ENCODE measurements at regions not wholly inside any gene's neighbourhood (a gene's known extent, or its start where the extent isn't known, plus 50 kb on each side); places are given as distances from the start of the nearest gene placed in this dataset.

DNA sequence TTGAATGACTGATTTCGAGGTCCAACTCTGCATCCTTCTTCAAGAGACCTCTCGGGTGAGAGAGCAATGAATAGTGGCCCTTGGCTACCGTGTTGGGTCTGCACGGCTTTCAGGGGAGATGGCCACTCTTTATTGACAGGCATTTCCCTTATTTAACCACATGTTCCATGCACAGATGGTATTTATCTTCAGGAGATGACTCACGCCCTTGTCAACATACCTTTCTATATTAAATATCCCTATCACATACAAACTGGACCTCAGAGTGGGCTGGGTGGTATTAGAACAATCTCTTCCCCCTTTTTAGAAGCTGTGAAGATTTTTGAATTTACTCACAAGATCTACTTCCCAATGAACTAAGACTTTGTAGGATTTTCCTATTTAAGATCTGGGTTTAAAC is 109.6 kb upstream of the CDC42EP3 start:
- no peaks in the 10 kb centered on the region for H3K27me3 ChIP-seq (replicated peaks; ENCODE audit: insufficient read depth, low read depth, low read length, poor library complexity)
- no peaks in the 10 kb centered on the region for H3K4me1 ChIP-seq (ENCODE audit: insufficient read depth, low read length, poor library complexity, severe bottlenecking)
- no peak for TF ChIP-seq EZH2 (IDR thresholded peaks at IDR 0.05; ENCODE audit: borderline replicate concordance, low read depth, low read length, poor library complexity, severe bottlenecking)
- TF ChIP-seq, protein P1, sequence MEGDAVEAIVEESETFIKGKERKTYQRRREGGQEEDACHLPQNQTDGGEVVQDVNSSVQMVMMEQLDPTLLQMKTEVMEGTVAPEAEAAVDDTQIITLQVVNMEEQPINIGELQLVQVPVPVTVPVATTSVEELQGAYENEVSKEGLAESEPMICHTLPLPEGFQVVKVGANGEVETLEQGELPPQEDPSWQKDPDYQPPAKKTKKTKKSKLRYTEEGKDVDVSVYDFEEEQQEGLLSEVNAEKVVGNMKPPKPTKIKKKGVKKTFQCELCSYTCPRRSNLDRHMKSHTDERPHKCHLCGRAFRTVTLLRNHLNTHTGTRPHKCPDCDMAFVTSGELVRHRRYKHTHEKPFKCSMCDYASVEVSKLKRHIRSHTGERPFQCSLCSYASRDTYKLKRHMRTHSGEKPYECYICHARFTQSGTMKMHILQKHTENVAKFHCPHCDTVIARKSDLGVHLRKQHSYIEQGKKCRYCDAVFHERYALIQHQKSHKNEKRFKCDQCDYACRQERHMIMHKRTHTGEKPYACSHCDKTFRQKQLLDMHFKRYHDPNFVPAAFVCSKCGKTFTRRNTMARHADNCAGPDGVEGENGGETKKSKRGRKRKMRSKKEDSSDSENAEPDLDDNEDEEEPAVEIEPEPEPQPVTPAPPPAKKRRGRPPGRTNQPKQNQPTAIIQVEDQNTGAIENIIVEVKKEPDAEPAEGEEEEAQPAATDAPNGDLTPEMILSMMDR (conservative IDR thresholded peaks at IDR 0.05; ENCODE audit: low read depth, low read length) = no peak
- no peak overlapping the region for H3K4me3 ChIP-seq (ENCODE audit: low read depth, low read length, poor library complexity, severe bottlenecking)
- no TSS peak for BruUV-seq (replicated peaks)
- intact Hi-C loops (cut with micrococcal nuclease; ENCODE audit: unreplicated experiment) = no loop called here
- ChIA-PET POLR2A (ENCODE audit: low non-redundant PET) (no interaction called here), CTCF (no interaction called here)
- no peaks in the 10 kb centered on the region for H3K9me3 ChIP-seq (ENCODE audit: low read depth, low read length, poor library complexity, severe bottlenecking)
- DNase-seq (ENCODE audit: low spot score) = no peak
- no peak overlapping the region for H3K27ac ChIP-seq (ENCODE audit: low read depth, low read length, poor library complexity, severe bottlenecking)
- no peaks in the 10 kb centered on the region for H3K36me3 ChIP-seq (ENCODE audit: insufficient read depth, low read length, poor library complexity, severe bottlenecking)

DNA sequence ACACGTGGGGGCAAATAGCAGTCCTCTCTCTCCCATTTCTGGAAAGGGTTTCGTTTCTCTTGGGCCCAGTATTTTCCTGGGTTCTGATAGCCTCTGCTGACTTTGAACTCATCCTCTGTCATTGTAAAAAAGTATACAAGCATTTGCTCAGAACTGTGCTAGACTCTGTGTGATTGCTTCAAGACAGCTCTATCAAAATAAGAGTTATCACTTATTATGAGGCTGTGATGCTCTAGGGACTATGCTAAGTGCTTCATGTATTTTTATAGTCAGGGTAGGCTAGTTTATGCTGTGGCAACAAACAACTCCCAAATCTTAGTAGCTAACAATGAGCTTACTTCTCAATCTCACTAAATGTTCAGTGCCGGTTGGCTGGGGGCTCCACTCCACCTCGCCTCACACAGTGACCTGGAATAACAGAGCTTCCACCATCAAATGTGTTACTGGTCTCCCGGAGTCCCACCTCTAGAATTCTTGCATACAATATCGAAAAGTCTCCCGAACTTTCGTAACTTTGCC is 110.8 kb upstream of the CDC42EP3 start:
- H3K9me3 ChIP-seq (ENCODE audit: low read depth, low read length, poor library complexity, severe bottlenecking) = no peaks in the 10 kb centered on the region
- no peaks in the 10 kb centered on the region for H3K36me3 ChIP-seq (ENCODE audit: insufficient read depth, low read length, poor library complexity, severe bottlenecking)
- intact Hi-C loops (cut with micrococcal nuclease; ENCODE audit: unreplicated experiment) = no loop called here
- H3K4me3 ChIP-seq (ENCODE audit: low read depth, low read length, poor library complexity, severe bottlenecking) = no peak overlapping the region
- ChIA-PET CTCF (no interaction called here), POLR2A (ENCODE audit: low non-redundant PET) (no interaction called here)
- no peaks in the 10 kb centered on the region for H3K27me3 ChIP-seq (replicated peaks; ENCODE audit: insufficient read depth, low read depth, low read length, poor library complexity)
- no peak for DNase-seq (ENCODE audit: low spot score)
- BruUV-seq (replicated peaks) = no TSS peak
- H3K4me1 ChIP-seq (ENCODE audit: insufficient read depth, low read length, poor library complexity, severe bottlenecking) = no peaks in the 10 kb centered on the region
- no peak overlapping the region for H3K27ac ChIP-seq (ENCODE audit: low read depth, low read length, poor library complexity, severe bottlenecking)
- no peak for TF ChIP-seq EZH2 (IDR thresholded peaks at IDR 0.05; ENCODE audit: borderline replicate concordance, low read depth, low read length, poor library complexity, severe bottlenecking)
- TF ChIP-seq, protein P1 (conservative IDR thresholded peaks at IDR 0.05; ENCODE audit: low read depth, low read length) = no peak

DNA sequence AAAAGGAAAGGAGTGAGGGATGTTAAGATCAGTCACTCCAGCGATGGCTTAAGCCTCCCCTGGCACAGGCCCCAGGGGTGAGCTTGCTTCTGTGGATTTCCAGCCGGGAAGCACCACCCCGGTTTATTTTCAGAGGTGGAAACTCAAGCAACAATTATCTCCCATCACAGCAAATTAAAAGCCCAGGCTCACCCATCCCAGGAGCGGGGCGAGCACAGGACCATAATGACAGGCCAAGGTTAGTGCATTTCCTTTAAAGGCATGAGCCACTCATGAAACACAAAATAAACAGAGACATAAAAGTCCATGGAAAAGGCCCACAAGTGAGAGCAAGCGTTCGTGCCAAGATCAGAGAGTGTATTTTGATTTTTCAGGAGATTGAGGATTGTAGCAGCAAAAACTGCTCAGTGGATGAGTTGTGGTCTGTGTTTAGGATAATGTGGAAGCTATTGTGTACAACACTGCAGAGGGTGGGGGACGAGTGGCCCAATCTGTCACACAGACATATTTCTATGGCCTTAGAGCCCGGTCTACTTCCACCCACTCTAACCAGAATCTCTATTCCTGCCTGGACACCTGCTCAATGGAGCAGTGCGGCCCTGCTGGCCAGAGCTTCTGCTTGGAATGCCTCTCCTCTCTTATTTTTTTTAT is 111.4 kb upstream of the CDC42EP3 start:
- no peak for DNase-seq (ENCODE audit: low spot score)
- Histone ChIP-seq H3K9me3 (ENCODE audit: low read depth, low read length, poor library complexity, severe bottlenecking) (no peaks in the 10 kb centered on the region), H3K27me3 (replicated peaks; ENCODE audit: insufficient read depth, low read depth, low read length, poor library complexity) (no peaks in the 10 kb centered on the region), H3K4me1 (ENCODE audit: insufficient read depth, low read length, poor library complexity, severe bottlenecking) (no peaks in the 10 kb centered on the region), H3K36me3 (ENCODE audit: insufficient read depth, low read length, poor library complexity, severe bottlenecking) (no peaks in the 10 kb centered on the region), H3K27ac (ENCODE audit: low read depth, low read length, poor library complexity, severe bottlenecking) (no peak overlapping the region), H3K4me3 (ENCODE audit: low read depth, low read length, poor library complexity, severe bottlenecking) (no peak overlapping the region)
- BruUV-seq (replicated peaks) = no TSS peak
- intact Hi-C loops (cut with micrococcal nuclease; ENCODE audit: unreplicated experiment) = no loop called here
- TF ChIP-seq EZH2 (IDR thresholded peaks at IDR 0.05; ENCODE audit: borderline replicate concordance, low read depth, low read length, poor library complexity, severe bottlenecking) = no peak
- TF ChIP-seq, protein P1 (conservative IDR thresholded peaks at IDR 0.05; ENCODE audit: low read depth, low read length) = no peak
- POLR2A ChIA-PET (ENCODE audit: low non-redundant PET) = no interaction called here
- CTCF ChIA-PET = no interaction called here

Data from A673 (cell line).